Prostate gland (tissue), 2 donors: ENCODE measurements at regions not wholly inside any gene's neighbourhood (a gene's known extent, or its start where the extent isn't known, plus 50 kb on each side); places are given as distances from the start of the nearest gene placed in this dataset.

ENCODE experiments used
- POLR2A ChIP-seq: fragments of 450-650 bp; IDR thresholded peaks from one replicate; pipeline ENCODE4 v1.6.1; 2016; ENCODE audit warnings: antibody characterized with exemption, mild to moderate bottlenecking
- TF ChIP-seq, protein P1 (sequence below), 4 experiments: fragments of 200-600 bp in 2 of 4; fragments of 450-650 bp in 2 of 4; sonication (generic) in 2 of 4; IDR thresholded peaks; 1 replicate in 3 of 4; 2 replicates in 1 of 4; pipeline ENCODE4 v1.5.1; 2016 to 2019; ENCODE audit warnings: antibody characterized with exemption in 4 of 4, mild to moderate bottlenecking in 2 of 4, moderate library complexity in 2 of 4

DNA sequence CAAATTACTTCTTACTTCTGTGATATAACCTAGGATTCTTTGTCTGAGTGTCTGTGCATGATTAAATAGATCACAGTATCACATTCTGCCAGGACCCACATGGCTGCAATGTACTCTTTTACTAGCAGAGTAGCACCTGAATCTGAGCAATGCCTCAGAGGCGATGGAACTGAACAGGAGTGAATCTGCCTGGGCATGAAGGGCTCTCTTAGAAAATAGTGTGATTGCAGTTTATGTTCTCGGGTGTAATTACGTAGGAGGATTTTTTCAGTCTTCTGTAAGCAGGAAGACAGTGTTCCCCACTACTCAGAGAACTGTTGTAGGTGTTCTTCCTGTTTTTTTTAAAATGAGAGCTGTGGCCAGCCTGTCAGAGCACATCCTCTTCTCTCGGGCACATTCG, 802.3 kb downstream of the NLGN4Y start:
- TF ChIP-seq, protein P1, sequence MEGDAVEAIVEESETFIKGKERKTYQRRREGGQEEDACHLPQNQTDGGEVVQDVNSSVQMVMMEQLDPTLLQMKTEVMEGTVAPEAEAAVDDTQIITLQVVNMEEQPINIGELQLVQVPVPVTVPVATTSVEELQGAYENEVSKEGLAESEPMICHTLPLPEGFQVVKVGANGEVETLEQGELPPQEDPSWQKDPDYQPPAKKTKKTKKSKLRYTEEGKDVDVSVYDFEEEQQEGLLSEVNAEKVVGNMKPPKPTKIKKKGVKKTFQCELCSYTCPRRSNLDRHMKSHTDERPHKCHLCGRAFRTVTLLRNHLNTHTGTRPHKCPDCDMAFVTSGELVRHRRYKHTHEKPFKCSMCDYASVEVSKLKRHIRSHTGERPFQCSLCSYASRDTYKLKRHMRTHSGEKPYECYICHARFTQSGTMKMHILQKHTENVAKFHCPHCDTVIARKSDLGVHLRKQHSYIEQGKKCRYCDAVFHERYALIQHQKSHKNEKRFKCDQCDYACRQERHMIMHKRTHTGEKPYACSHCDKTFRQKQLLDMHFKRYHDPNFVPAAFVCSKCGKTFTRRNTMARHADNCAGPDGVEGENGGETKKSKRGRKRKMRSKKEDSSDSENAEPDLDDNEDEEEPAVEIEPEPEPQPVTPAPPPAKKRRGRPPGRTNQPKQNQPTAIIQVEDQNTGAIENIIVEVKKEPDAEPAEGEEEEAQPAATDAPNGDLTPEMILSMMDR (IDR thresholded peaks at IDR 0.05), result no peak
- TF ChIP-seq POLR2A, result no peak
